H9 (cell line): ENCODE measurements at regions not wholly inside any gene's neighbourhood (a gene's known extent, or its start where the extent isn't known, plus 50 kb on each side); places are given as distances from the start of the nearest gene placed in this dataset.

Experiments
- DNase-seq: peaks from one replicate; pipeline ENCODE4 v3.0.0-alpha.2; 2017
- H2AFZ ChIP-seq: one replicate; pipeline ENCODE4 v1.6.1; 2013; ENCODE audit warnings: mild to moderate bottlenecking, low read length, control low read depth, moderate library complexity
- H2AK5ac ChIP-seq: 2 replicates; pipeline ENCODE4 v1.6.1; 2013; ENCODE audit warnings: low read length, control low read depth, mixed read lengths; ENCODE audit not compliant: insufficient read length
- H2BK120ac ChIP-seq: one replicate; pipeline ENCODE4 v1.6.1; 2013; ENCODE audit warnings: low read depth, mild to moderate bottlenecking, low read length, control low read depth, inconsistent platforms; ENCODE audit not compliant: poor library complexity, severe bottlenecking
- H2BK12ac ChIP-seq: 2 replicates; pipeline ENCODE4 v1.6.1; 2013; ENCODE audit warnings: low read length, control low read depth, mixed read lengths, low read depth; ENCODE audit not compliant: insufficient read length
- H2BK15ac ChIP-seq: 2 replicates; pipeline ENCODE4 v1.6.1; 2013; ENCODE audit warnings: low read depth, low read length, control low read depth
- H2BK20ac ChIP-seq: one replicate; pipeline ENCODE4 v1.6.1; 2013; ENCODE audit warnings: low read depth, mild to moderate bottlenecking, low read length, control low read depth, inconsistent platforms; ENCODE audit not compliant: poor library complexity, severe bottlenecking
- H2BK5ac ChIP-seq: 2 replicates; pipeline ENCODE4 v1.6.1; 2013; ENCODE audit warnings: low read length, control low read depth, mixed read lengths; ENCODE audit not compliant: insufficient read length
- H3K14ac ChIP-seq: 2 replicates; pipeline ENCODE4 v1.6.1; 2013; ENCODE audit warnings: low read length, control low read depth; ENCODE audit not compliant: insufficient read depth
- H3K18ac ChIP-seq: 2 replicates; pipeline ENCODE4 v1.6.1; 2013; ENCODE audit warnings: low read depth, mild to moderate bottlenecking, mixed read lengths, low read length, control low read depth; ENCODE audit not compliant: insufficient read length
- H3K23ac ChIP-seq: 2 replicates; pipeline ENCODE4 v1.6.1; 2013; ENCODE audit warnings: low read length, control low read depth, mixed read lengths, low read depth; ENCODE audit not compliant: insufficient read length
- H3K23me2 ChIP-seq: 2 replicates; pipeline ENCODE4 v1.6.1; 2013; ENCODE audit warnings: low read depth, mild to moderate bottlenecking, mixed read lengths, low read length, control low read depth; ENCODE audit not compliant: insufficient read length, poor library complexity, severe bottlenecking
- H3K27ac ChIP-seq: 2 replicates; pipeline ENCODE4 v1.5.1; 2013; ENCODE audit warnings: low read length, control low read depth, mixed read lengths, low read depth; ENCODE audit not compliant: insufficient read length
- H3K27me3 ChIP-seq: 2 replicates; pipeline ENCODE4 v1.6.1; 2013; ENCODE audit warnings: low read length, control low read depth, inconsistent platforms; ENCODE audit not compliant: insufficient read depth
- H3K4ac ChIP-seq: 2 replicates; pipeline ENCODE4 v1.6.1; 2013; ENCODE audit warnings: low read depth, mild to moderate bottlenecking, control low read depth, inconsistent platforms, low read length, moderate library complexity
- H3K4me1 ChIP-seq: 2 replicates; pipeline ENCODE4 v1.6.1; 2013; ENCODE audit warnings: low read length, control low read depth, inconsistent platforms; ENCODE audit not compliant: insufficient read depth
- H3K4me2 ChIP-seq: 2 replicates; pipeline ENCODE4 v1.6.1; 2013; ENCODE audit warnings: low read length, control low read depth, mixed read lengths; ENCODE audit not compliant: insufficient read length, insufficient read depth
- H3K56ac ChIP-seq: 2 replicates; pipeline ENCODE4 v1.6.1; 2013; ENCODE audit warnings: low read depth, mild to moderate bottlenecking, mixed read lengths, low read length, control low read depth; ENCODE audit not compliant: insufficient read length
- H3K79me1 ChIP-seq: 2 replicates; pipeline ENCODE4 v1.6.1; 2013; ENCODE audit warnings: low read depth, mild to moderate bottlenecking, moderate library complexity, low read length, control low read depth, inconsistent platforms; ENCODE audit not compliant: insufficient read depth, poor library complexity, severe bottlenecking
- H3K79me2 ChIP-seq: 2 replicates; pipeline ENCODE4 v1.6.1; 2013; ENCODE audit warnings: low read length, control low read depth, inconsistent platforms; ENCODE audit not compliant: insufficient read depth
- H3K9ac ChIP-seq: 2 replicates; pipeline ENCODE4 v1.6.1; 2013; ENCODE audit warnings: low read length, control low read depth, mixed read lengths; ENCODE audit not compliant: insufficient read length; ENCODE audit errors: extremely low read depth
- H3K9me3 ChIP-seq: one replicate; pipeline ENCODE4 v1.6.1; 2013; ENCODE audit warnings: low read depth, low read length, inconsistent platforms; ENCODE audit not compliant: control insufficient read depth
- H3T11ph ChIP-seq: one replicate; pipeline ENCODE4 v1.6.1; 2013; ENCODE audit warnings: mild to moderate bottlenecking, low read length, control low read depth, inconsistent platforms
- H4K20me1 ChIP-seq: one replicate; pipeline ENCODE4 v1.6.1; 2013; ENCODE audit not compliant: control insufficient read depth, insufficient read length, insufficient read depth
- H4K5ac ChIP-seq: 2 replicates; pipeline ENCODE4 v1.6.1; 2013; ENCODE audit warnings: low read depth, mild to moderate bottlenecking, mixed read lengths, low read length, control low read depth; ENCODE audit not compliant: insufficient read length
- H4K8ac ChIP-seq: replicated peaks from 2 replicates; pipeline ENCODE4 v1.6.1; 2013; ENCODE audit warnings: low read length, control low read depth, mixed read lengths, low read depth; ENCODE audit not compliant: insufficient read length
- H4K91ac ChIP-seq: 2 replicates; pipeline ENCODE4 v1.6.1; 2013; ENCODE audit warnings: low read depth, mild to moderate bottlenecking, moderate library complexity, mixed read lengths, low read length, control low read depth; ENCODE audit not compliant: insufficient read length
- H3K27ac Mint-ChIP-seq, 3 experiments: 2 replicates in 2 of 3; 3 replicates in 1 of 3; pipeline ENCODE4 v1.8.0; 2020 to 2021; ENCODE audit warnings: mixed read lengths in 3 of 3, mild to moderate bottlenecking in 1 of 3, moderate library complexity in 1 of 3
- H3K27me3 Mint-ChIP-seq: 2 replicates; pipeline ENCODE4 v1.8.0; 2021; ENCODE audit warnings: low read depth, mild to moderate bottlenecking, moderate library complexity, mixed read lengths
- H3K36me3 Mint-ChIP-seq, 3 experiments: 2 replicates in 2 of 3; 3 replicates in 1 of 3; pipeline ENCODE4 v1.8.0; 2020 to 2021; ENCODE audit warnings: low read depth in 3 of 3, mixed read lengths in 3 of 3; ENCODE audit not compliant: insufficient read depth in 1 of 3
- H3K4me1 Mint-ChIP-seq, 2 experiments: 2 replicates each; pipeline ENCODE4 v1.8.0; 2020; ENCODE audit warnings: mixed read lengths in 2 of 2
- H3K4me3 Mint-ChIP-seq, 2 experiments: 2 replicates in 1 of 2; 3 replicates in 1 of 2; pipeline ENCODE4 v1.8.0; 2020 to 2021; ENCODE audit warnings: mild to moderate bottlenecking in 2 of 2, mixed read lengths in 2 of 2, moderate library complexity in 1 of 2
- H3K9me3 Mint-ChIP-seq, 2 experiments: 2 replicates in 1 of 2; 3 replicates in 1 of 2; pipeline ENCODE4 v1.8.0; 2020; ENCODE audit warnings: mild to moderate bottlenecking in 2 of 2, mixed read lengths in 2 of 2, moderate library complexity in 1 of 2
- WGBS: extraction: QIAGEN DNeasy Blood & Tissue Kit; methylation state at CpG from one replicate; pipeline ENCODE4 v1.1.7; 2013; ENCODE audit warnings: missing lambda C conversion rate, low lambda C conversion rate, mixed read lengths; ENCODE audit not compliant: insufficient read length; ENCODE audit errors: extremely low coverage; 5-methylcytosine and 5-hydroxymethylcytosine counted together
- TF ChIP-seq, protein P1 (sequence below): fragments of 200-600 bp; sonication (generic); conservative IDR thresholded peaks from 3 replicates; pipeline ENCODE4 v1.8.0; 2021; ENCODE audit warnings: antibody characterized with exemption, mild to moderate bottlenecking

DNA sequence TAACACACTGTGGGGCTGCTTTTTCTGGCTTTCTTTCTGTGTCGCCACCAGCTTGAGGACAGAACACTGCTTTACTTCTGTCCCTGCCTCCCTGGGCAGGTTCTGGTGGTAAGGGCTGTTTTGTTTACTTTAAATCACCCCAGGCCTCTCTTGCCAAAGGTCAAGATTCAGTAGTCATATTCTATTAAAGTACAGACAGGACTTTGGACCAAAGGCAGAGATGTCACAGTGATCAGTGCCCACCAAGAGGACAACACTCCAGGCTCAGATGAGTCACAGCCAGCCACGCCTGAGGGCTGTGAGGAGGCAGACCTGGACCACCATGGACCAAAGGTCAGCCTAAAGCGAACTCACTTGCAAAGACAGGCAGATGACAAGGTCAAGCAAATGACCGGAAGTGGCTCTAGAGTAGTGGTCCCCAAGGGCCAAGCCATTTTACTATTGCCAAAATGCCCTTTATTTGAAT, 200.0 kb downstream of the RHOU start:
- no peak overlapping the region for H3T11ph ChIP-seq
- H3K9me3 ChIP-seq: no peaks in the 10 kb centered on the region
- Mint-ChIP-seq H3K4me3 (no peak overlapping the region), H3K9me3 (peaks cover 0 to 2% of the 10 kb centered on the region in 2 experiments; a peak in 1 of 5 replicates), H3K27me3 (peaks cover 17% of the 10 kb centered on the region), H3K36me3 (no peaks in the 10 kb centered on the region), H3K4me1 (peaks cover 33 to 35% of the 10 kb centered on the region in 2 experiments), H3K27ac (no peak overlapping the region)
- H3K4me1 ChIP-seq: no peaks in the 10 kb centered on the region; the same call in 1 of the 2 replicates
- no peaks in the 10 kb centered on the region for H3K23me2 ChIP-seq
- H4K5ac ChIP-seq: no peak overlapping the region
- no peaks in the 10 kb centered on the region for H4K20me1 ChIP-seq
- H3K18ac ChIP-seq: no peak overlapping the region
- no peak overlapping the region for H4K91ac ChIP-seq
- no CpG with 5 or more reads among the region's 4 CpGs for WGBS
- no peak overlapping the region for H4K8ac ChIP-seq
- no peak overlapping the region for H3K14ac ChIP-seq
- no peaks in the 10 kb centered on the region for H3K79me1 ChIP-seq
- DNase-seq: no peak
- H2AK5ac ChIP-seq: no peak overlapping the region
- H3K23ac ChIP-seq: no peak overlapping the region
- no peak overlapping the region for H3K56ac ChIP-seq
- H2BK12ac ChIP-seq: no peak overlapping the region
- no peak overlapping the region for H3K9ac ChIP-seq
- H3K79me2 ChIP-seq: no peaks in the 10 kb centered on the region
- H2BK20ac ChIP-seq: no peak overlapping the region
- no peak overlapping the region for H2BK5ac ChIP-seq
- H2BK15ac ChIP-seq: no peak overlapping the region
- H2BK120ac ChIP-seq: no peak overlapping the region
- no peak overlapping the region for H3K4me2 ChIP-seq
- H3K27ac ChIP-seq: no peak overlapping the region
- H2AFZ ChIP-seq: no peak overlapping the region
- TF ChIP-seq, protein P1, sequence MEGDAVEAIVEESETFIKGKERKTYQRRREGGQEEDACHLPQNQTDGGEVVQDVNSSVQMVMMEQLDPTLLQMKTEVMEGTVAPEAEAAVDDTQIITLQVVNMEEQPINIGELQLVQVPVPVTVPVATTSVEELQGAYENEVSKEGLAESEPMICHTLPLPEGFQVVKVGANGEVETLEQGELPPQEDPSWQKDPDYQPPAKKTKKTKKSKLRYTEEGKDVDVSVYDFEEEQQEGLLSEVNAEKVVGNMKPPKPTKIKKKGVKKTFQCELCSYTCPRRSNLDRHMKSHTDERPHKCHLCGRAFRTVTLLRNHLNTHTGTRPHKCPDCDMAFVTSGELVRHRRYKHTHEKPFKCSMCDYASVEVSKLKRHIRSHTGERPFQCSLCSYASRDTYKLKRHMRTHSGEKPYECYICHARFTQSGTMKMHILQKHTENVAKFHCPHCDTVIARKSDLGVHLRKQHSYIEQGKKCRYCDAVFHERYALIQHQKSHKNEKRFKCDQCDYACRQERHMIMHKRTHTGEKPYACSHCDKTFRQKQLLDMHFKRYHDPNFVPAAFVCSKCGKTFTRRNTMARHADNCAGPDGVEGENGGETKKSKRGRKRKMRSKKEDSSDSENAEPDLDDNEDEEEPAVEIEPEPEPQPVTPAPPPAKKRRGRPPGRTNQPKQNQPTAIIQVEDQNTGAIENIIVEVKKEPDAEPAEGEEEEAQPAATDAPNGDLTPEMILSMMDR: no peak
- H3K4ac ChIP-seq: no peak overlapping the region
- H3K27me3 ChIP-seq: no peaks in the 10 kb centered on the region
